SK-N-SH (cell line): ENCODE measurements at regions not wholly inside any gene's neighbourhood (a gene's known extent, or its start where the extent isn't known, plus 50 kb on each side); places are given as distances from the start of the nearest gene placed in this dataset.

ENCODE experiments used
- CTCF ChIA-PET: fragments of 300-600, 350-600 bp; formaldehyde crosslinking; extraction: SDS; loops from one replicate; lab custom pipeline; 2021; lab: Yijun Ruan, JAX
- POLR2A ChIA-PET: fragments of 350-600 bp; sonication (Branson Sonifier 250); formaldehyde crosslinking; extraction: SDS; loops from one replicate; lab custom pipeline; 2020; ENCODE audit warnings: antibody characterized with exemption, inconsistent platforms; lab: Yijun Ruan, JAX
- DNase-seq: peaks from one replicate; pipeline ENCODE4 v3.0.0; 2012
- H2AFZ ChIP-seq: fragments of 200-600 bp; sonication (generic); 2 replicates; pipeline ENCODE4 v1.8.1; 2016; ENCODE audit warnings: antibody characterized with exemption, mild to moderate bottlenecking, low read depth
- H3F3A ChIP-seq: fragments of 200-600 bp; sonication (generic); replicated peaks from 2 replicates; pipeline ENCODE3; 2016; ENCODE audit warnings: antibody characterized with exemption, mild to moderate bottlenecking; ENCODE audit not compliant: insufficient read depth
- H3K27ac ChIP-seq, 2 experiments: fragments of 200-500 bp in 1 of 2; fragments of 200-600 bp in 1 of 2; sonication (Bioruptor generic) in 1 of 2; sonication (generic), shearing (Covaris generic) in 1 of 2; 2 replicates each; pipeline versions ENCODE4 v1.5.1 to v1.6.1; 2014 to 2016; ENCODE audit warnings: low read depth in 2 of 2, inconsistent platforms in 1 of 2, low read length in 1 of 2, mild to moderate bottlenecking in 1 of 2, mixed read lengths in 1 of 2
- H3K27me3 ChIP-seq: fragments of 200-600 bp; sonication (generic), shearing (Covaris generic); 2 replicates; pipeline ENCODE4 v1.6.1; 2016; ENCODE audit warnings: mixed run types; ENCODE audit not compliant: insufficient read depth
- H3K36me3 ChIP-seq, 2 experiments: fragments of 200-500 bp in 1 of 2; fragments of 200-600 bp in 1 of 2; sonication (Bioruptor generic) in 1 of 2; sonication (generic) in 1 of 2; replicated peaks in 1 of 2; 2 replicates each; pipeline versions ENCODE3 to v1.5.1; 2014 to 2016; ENCODE audit warnings: low read length in 1 of 2, mild to moderate bottlenecking in 1 of 2; ENCODE audit not compliant: insufficient read depth in 2 of 2, control insufficient read depth in 1 of 2
- H3K4me1 ChIP-seq, 2 experiments: fragments of 200-500 bp in 1 of 2; fragments of 200-600 bp in 1 of 2; sonication (Bioruptor generic) in 1 of 2; sonication (generic), shearing (Covaris generic) in 1 of 2; 2 replicates each; pipeline versions ENCODE4 v1.5.1 to v1.6.1; 2014 to 2016; ENCODE audit warnings: low read depth in 1 of 2, low read length in 1 of 2, mixed run types in 1 of 2; ENCODE audit not compliant: insufficient read depth in 2 of 2, control insufficient read depth in 1 of 2
- H3K4me2 ChIP-seq: fragments of 200-600 bp; sonication (generic), shearing (Covaris generic); 2 replicates; pipeline ENCODE4 v1.6.1; 2017; ENCODE audit warnings: mixed run types
- H3K4me3 ChIP-seq, 2 experiments: fragments of 200-500 bp in 1 of 2; fragments of 200-600 bp in 1 of 2; sonication (Bioruptor generic) in 1 of 2; sonication (generic), shearing (Covaris generic) in 1 of 2; 2 replicates each; pipeline versions ENCODE4 v1.5.1 to v1.8.1; 2014 to 2016; ENCODE audit warnings: low read depth in 2 of 2, inconsistent platforms in 1 of 2, low read length in 1 of 2, mild to moderate bottlenecking in 1 of 2, mixed read lengths in 1 of 2, moderate library complexity in 1 of 2
- H3K79me2 ChIP-seq: fragments of 200-600 bp; sonication (generic); 2 replicates; pipeline ENCODE4 v1.8.1; 2017; ENCODE audit warnings: mild to moderate bottlenecking; ENCODE audit not compliant: insufficient read depth
- H3K9ac ChIP-seq: fragments of 200-600 bp; sonication (generic); 2 replicates; pipeline ENCODE4 v1.6.1; 2017; ENCODE audit warnings: mixed run types
- H3K9me2 ChIP-seq: fragments of 200-600 bp; sonication (generic); 2 replicates; pipeline ENCODE4 v1.6.1; 2017; ENCODE audit warnings: mixed run types
- H3K9me3 ChIP-seq: fragments of 200-600 bp; sonication (generic); 2 replicates; pipeline ENCODE4 v1.6.1; 2017; ENCODE audit warnings: mixed run types, mild to moderate bottlenecking, moderate library complexity
- H4K20me1 ChIP-seq: fragments of 200-600 bp; sonication (generic); 2 replicates; pipeline ENCODE4 v1.6.1; 2017; ENCODE audit warnings: mild to moderate bottlenecking, mixed run types; ENCODE audit not compliant: insufficient read depth
- CHD2 ChIP-seq: fragments of 150-350 bp; IDR thresholded peaks from 2 replicates; pipeline ENCODE4 v1.6.1; 2018; ENCODE audit warnings: low read length; ENCODE audit not compliant: partially characterized antibody
- ELF1 ChIP-seq: IDR thresholded peaks from 2 replicates; pipeline ENCODE4 v1.4.0; 2012
- EZH2phosphoT487 ChIP-seq: fragments of 200-600 bp; sonication (generic); IDR thresholded peaks from 2 replicates; pipeline ENCODE4 v1.6.1; 2017; ENCODE audit warnings: low read depth, mixed run types, mild to moderate bottlenecking, antibody characterized with exemption, moderate library complexity, borderline replicate concordance
- FOSL2 ChIP-seq: IDR thresholded peaks from 2 replicates; pipeline ENCODE4 v1.4.0; 2012; ENCODE audit warnings: low read depth, mild to moderate bottlenecking, moderate library complexity, borderline replicate concordance
- FOXJ3 ChIP-seq: sonication (generic); formaldehyde crosslinking; IDR thresholded peaks from 2 replicates; pipeline ENCODE4 v1.5.1; 2020; ENCODE audit warnings: mild to moderate bottlenecking, missing genetic modification reagents
- FOXM1 ChIP-seq: IDR thresholded peaks from 2 replicates; pipeline ENCODE4 v1.4.0; 2012; ENCODE audit warnings: low read depth, mild to moderate bottlenecking
- JUND ChIP-seq: IDR thresholded peaks from 2 replicates; pipeline ENCODE4 v1.4.0; 2012
- MEF2A ChIP-seq: IDR thresholded peaks from 2 replicates; pipeline ENCODE4 v1.4.0; 2012; ENCODE audit warnings: low read depth, borderline replicate concordance
- MXI1 ChIP-seq: IDR thresholded peaks from 2 replicates; pipeline ENCODE4 v1.6.1; 2012; ENCODE audit warnings: mild to moderate bottlenecking, low read depth, low read length, improper control_type of control experiment
- NFIC ChIP-seq: IDR thresholded peaks from 2 replicates; pipeline ENCODE4 v1.4.0; 2012; ENCODE audit warnings: borderline replicate concordance
- NRF1 ChIP-seq: IDR thresholded peaks from 2 replicates; pipeline ENCODE4 v1.6.1; 2012; ENCODE audit warnings: low read depth, mild to moderate bottlenecking, low read length
- POLR2AphosphoS5 ChIP-seq: IDR thresholded peaks from 2 replicates; pipeline ENCODE4 v1.6.1; 2012; ENCODE audit warnings: low read depth, low read length
- RCOR1 ChIP-seq: fragments of 150-350 bp; IDR thresholded peaks from 2 replicates; pipeline ENCODE4 v1.6.1; 2017; ENCODE audit warnings: antibody characterized with exemption, low read length
- WGBS: methylation state at CpG from one replicate; pipeline ENCODE4 v1.1.6; 2017; ENCODE audit warnings: low lambda C conversion rate; 5-methylcytosine and 5-hydroxymethylcytosine counted together
- TF ChIP-seq, protein P1 (sequence below): fragments of 150-350 bp; IDR thresholded peaks from 2 replicates; pipeline ENCODE4 v1.6.1; 2016; ENCODE audit warnings: mild to moderate bottlenecking, low read depth, low read length
- TF ChIP-seq, protein P2 (sequence below): IDR thresholded peaks from 2 replicates; pipeline ENCODE4 v1.4.0; 2012; ENCODE audit warnings: low read depth, borderline replicate concordance
- TF ChIP-seq, protein P3 (sequence below): IDR thresholded peaks from 2 replicates; pipeline ENCODE4 v1.6.1; 2012; ENCODE audit warnings: mild to moderate bottlenecking, low read depth, low read length, moderate library complexity
- TF ChIP-seq, protein P4 (sequence below): fragments of 200-600 bp; sonication (generic); IDR thresholded peaks from 2 replicates; pipeline ENCODE4 v1.6.1; 2017; ENCODE audit warnings: antibody characterized with exemption, mild to moderate bottlenecking, moderate library complexity
- TF ChIP-seq, protein P5 (sequence below): IDR thresholded peaks from 2 replicates; pipeline ENCODE4; 2012

DNA sequence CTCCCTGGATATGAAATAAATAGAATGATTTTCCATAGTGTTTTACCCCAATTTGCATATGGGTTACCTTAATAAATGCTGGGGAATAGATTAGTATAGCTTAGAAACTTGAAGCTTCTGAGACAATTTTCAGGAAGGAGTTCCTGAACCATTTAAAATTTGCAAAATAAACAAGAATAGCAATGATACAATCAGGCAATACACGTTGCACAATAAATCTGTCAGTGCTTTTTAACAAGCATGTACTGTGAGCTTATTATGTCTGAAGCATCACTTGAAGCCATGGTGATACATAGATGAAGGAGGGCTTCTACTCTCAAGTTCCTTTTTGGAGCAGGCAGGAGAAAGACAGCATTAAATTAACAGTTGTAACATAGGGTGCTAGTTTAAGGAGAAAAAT lies 84.2 kb upstream of the WDFY3 start:
- no peaks in the 10 kb centered on the region for H3F3A ChIP-seq
- H4K20me1 ChIP-seq, result no peaks in the 10 kb centered on the region
- no peak overlapping the region for H3K4me2 ChIP-seq
- no peaks in the 10 kb centered on the region for H3K9me2 ChIP-seq
- no peak overlapping the region for H3K4me3 ChIP-seq
- no peak overlapping the region for H3K9ac ChIP-seq
- H3K79me2 ChIP-seq, result no peaks in the 10 kb centered on the region
- no peaks in the 10 kb centered on the region for H3K36me3 ChIP-seq
- no peaks in the 10 kb centered on the region for H3K4me1 ChIP-seq
- CTCF ChIA-PET, result interaction anchor here (0.6 to 1.6 kb wide), 3 partner anchors 38 to 439 kb away, joined by 3 to 4 read pairs (median 3); no protein-coding TSS in a partner anchor
- no peaks in the 10 kb centered on the region for H3K9me3 ChIP-seq
- no peak overlapping the region for H3K27ac ChIP-seq
- POLR2A ChIA-PET, result no interaction called here
- H2AFZ ChIP-seq, result no peak overlapping the region
- H3K27me3 ChIP-seq, result no peaks in the 10 kb centered on the region; the same call in 1 of the 2 replicates
- 0% methylated on average over 1 of the region's 1 CpG for WGBS
- TF ChIP-seq MXI1 (no peak), ELF1 (no peak), EZH2phosphoT487 (no peak), NFIC (no peak), NRF1 (no peak), CHD2 (no peak), FOSL2 (no peak), POLR2AphosphoS5 (no peak), RCOR1 (no peak), MEF2A (no peak), FOXJ3 (CRISPR knock-in tag) (no peak), JUND (no peak), FOXM1 (no peak)
- TF ChIP-seq, protein P1, sequence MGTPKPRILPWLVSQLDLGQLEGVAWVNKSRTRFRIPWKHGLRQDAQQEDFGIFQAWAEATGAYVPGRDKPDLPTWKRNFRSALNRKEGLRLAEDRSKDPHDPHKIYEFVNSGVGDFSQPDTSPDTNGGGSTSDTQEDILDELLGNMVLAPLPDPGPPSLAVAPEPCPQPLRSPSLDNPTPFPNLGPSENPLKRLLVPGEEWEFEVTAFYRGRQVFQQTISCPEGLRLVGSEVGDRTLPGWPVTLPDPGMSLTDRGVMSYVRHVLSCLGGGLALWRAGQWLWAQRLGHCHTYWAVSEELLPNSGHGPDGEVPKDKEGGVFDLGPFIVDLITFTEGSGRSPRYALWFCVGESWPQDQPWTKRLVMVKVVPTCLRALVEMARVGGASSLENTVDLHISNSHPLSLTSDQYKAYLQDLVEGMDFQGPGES, result no peak
- TF ChIP-seq, protein P2, sequence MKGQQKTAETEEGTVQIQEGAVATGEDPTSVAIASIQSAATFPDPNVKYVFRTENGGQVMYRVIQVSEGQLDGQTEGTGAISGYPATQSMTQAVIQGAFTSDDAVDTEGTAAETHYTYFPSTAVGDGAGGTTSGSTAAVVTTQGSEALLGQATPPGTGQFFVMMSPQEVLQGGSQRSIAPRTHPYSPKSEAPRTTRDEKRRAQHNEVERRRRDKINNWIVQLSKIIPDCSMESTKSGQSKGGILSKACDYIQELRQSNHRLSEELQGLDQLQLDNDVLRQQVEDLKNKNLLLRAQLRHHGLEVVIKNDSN, result no peak
- TF ChIP-seq, protein P3, sequence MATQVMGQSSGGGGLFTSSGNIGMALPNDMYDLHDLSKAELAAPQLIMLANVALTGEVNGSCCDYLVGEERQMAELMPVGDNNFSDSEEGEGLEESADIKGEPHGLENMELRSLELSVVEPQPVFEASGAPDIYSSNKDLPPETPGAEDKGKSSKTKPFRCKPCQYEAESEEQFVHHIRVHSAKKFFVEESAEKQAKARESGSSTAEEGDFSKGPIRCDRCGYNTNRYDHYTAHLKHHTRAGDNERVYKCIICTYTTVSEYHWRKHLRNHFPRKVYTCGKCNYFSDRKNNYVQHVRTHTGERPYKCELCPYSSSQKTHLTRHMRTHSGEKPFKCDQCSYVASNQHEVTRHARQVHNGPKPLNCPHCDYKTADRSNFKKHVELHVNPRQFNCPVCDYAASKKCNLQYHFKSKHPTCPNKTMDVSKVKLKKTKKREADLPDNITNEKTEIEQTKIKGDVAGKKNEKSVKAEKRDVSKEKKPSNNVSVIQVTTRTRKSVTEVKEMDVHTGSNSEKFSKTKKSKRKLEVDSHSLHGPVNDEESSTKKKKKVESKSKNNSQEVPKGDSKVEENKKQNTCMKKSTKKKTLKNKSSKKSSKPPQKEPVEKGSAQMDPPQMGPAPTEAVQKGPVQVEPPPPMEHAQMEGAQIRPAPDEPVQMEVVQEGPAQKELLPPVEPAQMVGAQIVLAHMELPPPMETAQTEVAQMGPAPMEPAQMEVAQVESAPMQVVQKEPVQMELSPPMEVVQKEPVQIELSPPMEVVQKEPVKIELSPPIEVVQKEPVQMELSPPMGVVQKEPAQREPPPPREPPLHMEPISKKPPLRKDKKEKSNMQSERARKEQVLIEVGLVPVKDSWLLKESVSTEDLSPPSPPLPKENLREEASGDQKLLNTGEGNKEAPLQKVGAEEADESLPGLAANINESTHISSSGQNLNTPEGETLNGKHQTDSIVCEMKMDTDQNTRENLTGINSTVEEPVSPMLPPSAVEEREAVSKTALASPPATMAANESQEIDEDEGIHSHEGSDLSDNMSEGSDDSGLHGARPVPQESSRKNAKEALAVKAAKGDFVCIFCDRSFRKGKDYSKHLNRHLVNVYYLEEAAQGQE, result no peak
- TF ChIP-seq, protein P4, sequence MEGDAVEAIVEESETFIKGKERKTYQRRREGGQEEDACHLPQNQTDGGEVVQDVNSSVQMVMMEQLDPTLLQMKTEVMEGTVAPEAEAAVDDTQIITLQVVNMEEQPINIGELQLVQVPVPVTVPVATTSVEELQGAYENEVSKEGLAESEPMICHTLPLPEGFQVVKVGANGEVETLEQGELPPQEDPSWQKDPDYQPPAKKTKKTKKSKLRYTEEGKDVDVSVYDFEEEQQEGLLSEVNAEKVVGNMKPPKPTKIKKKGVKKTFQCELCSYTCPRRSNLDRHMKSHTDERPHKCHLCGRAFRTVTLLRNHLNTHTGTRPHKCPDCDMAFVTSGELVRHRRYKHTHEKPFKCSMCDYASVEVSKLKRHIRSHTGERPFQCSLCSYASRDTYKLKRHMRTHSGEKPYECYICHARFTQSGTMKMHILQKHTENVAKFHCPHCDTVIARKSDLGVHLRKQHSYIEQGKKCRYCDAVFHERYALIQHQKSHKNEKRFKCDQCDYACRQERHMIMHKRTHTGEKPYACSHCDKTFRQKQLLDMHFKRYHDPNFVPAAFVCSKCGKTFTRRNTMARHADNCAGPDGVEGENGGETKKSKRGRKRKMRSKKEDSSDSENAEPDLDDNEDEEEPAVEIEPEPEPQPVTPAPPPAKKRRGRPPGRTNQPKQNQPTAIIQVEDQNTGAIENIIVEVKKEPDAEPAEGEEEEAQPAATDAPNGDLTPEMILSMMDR, result no peak
- TF ChIP-seq, protein P5, sequence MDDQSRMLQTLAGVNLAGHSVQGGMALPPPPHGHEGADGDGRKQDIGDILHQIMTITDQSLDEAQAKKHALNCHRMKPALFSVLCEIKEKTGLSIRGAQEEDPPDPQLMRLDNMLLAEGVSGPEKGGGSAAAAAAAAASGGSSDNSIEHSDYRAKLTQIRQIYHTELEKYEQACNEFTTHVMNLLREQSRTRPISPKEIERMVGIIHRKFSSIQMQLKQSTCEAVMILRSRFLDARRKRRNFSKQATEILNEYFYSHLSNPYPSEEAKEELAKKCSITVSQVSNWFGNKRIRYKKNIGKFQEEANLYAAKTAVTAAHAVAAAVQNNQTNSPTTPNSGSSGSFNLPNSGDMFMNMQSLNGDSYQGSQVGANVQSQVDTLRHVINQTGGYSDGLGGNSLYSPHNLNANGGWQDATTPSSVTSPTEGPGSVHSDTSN, result no peak
- DNase-seq, result no peak
